GM11168 (cell line): ENCODE measurements at regions not wholly inside any gene's neighbourhood (a gene's known extent, or its start where the extent isn't known, plus 50 kb on each side); places are given as distances from the start of the nearest gene placed in this dataset.

Experiments used
- in situ Hi-C: fragments of 300-500 bp; cut with MboI; formaldehyde crosslinking; loops from one replicate; pipeline ENCODE4 v1.12.0; 2022; ENCODE audit warnings: low sequenced_read_pairs; ENCODE audit not compliant: unreplicated experiment

GRCh38 chr10:123952099-123952498 is 60.5 kb upstream of the CPXM2 start:
- in situ Hi-C loops = loop anchor here (25.0 kb wide), 1 partner anchor 840 kb away; no protein-coding TSS in a partner anchor

- in situ Hi-C loops = no loop called here
Measured at GRCh38 chr10:123948030-123948823, 56.6 kb upstream of the CPXM2 start.

- in situ Hi-C loops = no loop called here
Measured at GRCh38 chr10:123945325-123945920, 53.8 kb upstream of the CPXM2 start.

- in situ Hi-C loops = no loop called here
Measured at GRCh38 chr10:123944661-123945060, 53.1 kb upstream of the CPXM2 start.

GRCh38 chr10:123943307-123943706 is 51.7 kb upstream of the CPXM2 start:
- in situ Hi-C loops = no loop called here

- in situ Hi-C loops = no loop called here
Measured at GRCh38 chr10:123942114-123942861, 50.7 kb upstream of the CPXM2 start.
